Hepatocyte (in vitro differentiated cells): ENCODE measurements at regions not wholly inside any gene's neighbourhood (a gene's known extent, or its start where the extent isn't known, plus 50 kb on each side); places are given as distances from the start of the nearest gene placed in this dataset.

ENCODE experiments used
- CTCF ChIP-seq: fragments of 200-600 bp; sonication (generic); IDR thresholded peaks from 2 replicates; pipeline ENCODE4 v1.5.1; 2016; ENCODE audit warnings: antibody characterized with exemption, mild to moderate bottlenecking; ENCODE audit not compliant: poor library complexity
- EZH2 ChIP-seq: fragments of 200-600 bp; sonication (generic); IDR thresholded peaks from 2 replicates; pipeline ENCODE4 v1.6.1; 2016; ENCODE audit warnings: antibody characterized with exemption, mild to moderate bottlenecking, borderline replicate concordance
- EZH2phosphoT487 ChIP-seq: fragments of 200-600 bp; sonication (generic); IDR thresholded peaks from one replicate; pipeline ENCODE4 v1.6.1; 2018; ENCODE audit warnings: antibody characterized with exemption, mild to moderate bottlenecking, low read depth, moderate library complexity; ENCODE audit not compliant: unreplicated experiment, severe bottlenecking

DNA sequence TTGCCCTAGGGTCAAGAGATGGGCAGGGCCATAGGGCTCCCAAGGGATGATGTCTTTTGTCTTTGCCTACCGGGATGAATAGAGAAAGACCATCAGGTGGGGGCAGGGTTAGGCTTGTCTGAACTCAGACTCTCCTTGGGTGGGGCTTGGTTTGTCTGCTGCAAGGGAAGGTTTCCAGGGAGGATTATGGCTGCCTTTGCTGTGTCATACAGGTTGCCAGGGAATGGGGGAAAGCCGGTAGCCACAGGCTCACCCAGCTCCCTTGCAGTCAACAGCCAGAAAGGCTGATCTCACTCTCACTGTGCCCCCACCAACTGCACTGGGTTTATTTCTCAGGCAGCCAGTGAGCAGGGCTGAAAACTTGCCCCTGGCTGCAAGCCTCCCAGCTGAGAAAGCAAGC, 253.2 kb downstream of the POLR1F start:
- TF ChIP-seq CTCF (no peak), EZH2phosphoT487 (no peak), EZH2 (no peak)
